Natural killer cell (primary cell): ENCODE measurements at regions not wholly inside any gene's neighbourhood (a gene's known extent, or its start where the extent isn't known, plus 50 kb on each side); places are given as distances from the start of the nearest gene placed in this dataset.

Experiments used
- ATAC-seq, 3 donors: fragments of 150-1000 bp in 2 of 3; fragments of 200-7000 bp in 1 of 3; cut with Tn5 transposase; 1 replicate in 1 of 3; 2 replicates in 2 of 3; pipeline ENCODE4 v1.10.0; 2021; ENCODE audit warnings: mild to moderate bottlenecking in 2 of 3, moderate library complexity in 2 of 3
- DNase-seq, 2 donors: peaks; one replicate each; pipeline versions ENCODE4 v3.0.0 to v3.0.0-alpha.2; 2013 to 2021; ENCODE audit warnings: mixed read lengths in 1 of 2
- H3K27ac ChIP-seq: one replicate; pipeline ENCODE4 v1.5.1; 2013; ENCODE audit warnings: mild to moderate bottlenecking, low read length
- H3K27me3 ChIP-seq: one replicate; pipeline ENCODE4 v1.6.1; 2013; ENCODE audit warnings: low read length; ENCODE audit not compliant: control insufficient read depth, insufficient read depth
- H3K36me3 ChIP-seq: one replicate; pipeline ENCODE4 v1.6.1; 2013; ENCODE audit warnings: low read length; ENCODE audit not compliant: control insufficient read depth, insufficient read depth
- H3K4me1 ChIP-seq: one replicate; pipeline ENCODE4 v1.6.1; 2013; ENCODE audit warnings: low read length; ENCODE audit not compliant: control insufficient read depth, insufficient read depth
- H3K4me3 ChIP-seq: one replicate; pipeline ENCODE4 v1.5.1; 2013; ENCODE audit warnings: low read length
- H3K9me3 ChIP-seq: one replicate; pipeline ENCODE4 v1.6.1; 2013; ENCODE audit warnings: low read length; ENCODE audit not compliant: control insufficient read depth, insufficient read depth
- H3K27ac Mint-ChIP-seq, 2 donors: one replicate each; pipeline ENCODE4 v1.8.0; 2022; ENCODE audit warnings: mild to moderate bottlenecking in 2 of 2, mixed read lengths in 2 of 2, moderate library complexity in 1 of 2
- H3K27me3 Mint-ChIP-seq, 2 donors: one replicate each; pipeline ENCODE4 v1.8.0; 2022; ENCODE audit warnings: low read depth in 2 of 2, mixed read lengths in 2 of 2
- H3K36me3 Mint-ChIP-seq: one replicate; pipeline ENCODE4 v1.8.0; 2022; ENCODE audit warnings: mixed read lengths
- H3K4me1 Mint-ChIP-seq, 2 donors: one replicate each; pipeline ENCODE4 v1.8.0; 2022; ENCODE audit warnings: mixed read lengths in 2 of 2
- H3K4me3 Mint-ChIP-seq: one replicate; pipeline ENCODE4 v1.8.0; 2022; ENCODE audit warnings: mild to moderate bottlenecking, moderate library complexity, mixed read lengths
- H3K9me3 Mint-ChIP-seq, 2 donors: one replicate each; pipeline ENCODE4 v1.8.0; 2022; ENCODE audit warnings: mixed read lengths in 2 of 2
- WGBS: methylation state at CpG from one replicate; pipeline ENCODE4 v1.1.7; 2013; ENCODE audit warnings: missing lambda C conversion rate; ENCODE audit not compliant: insufficient coverage; 5-methylcytosine and 5-hydroxymethylcytosine counted together
- intact Hi-C: fragments of 100-400 bp; cut with micrococcal nuclease; formaldehyde crosslinking; loops from one replicate; pipeline ENCODE4 v1.14.2; 2022
- TF ChIP-seq, protein P1 (sequence below): fragments of 200-600 bp; IDR thresholded peaks from one replicate; pipeline ENCODE4 v1.8.0; 2022; ENCODE audit warnings: antibody characterized with exemption

GRCh38 chr5:57055731-57056130 is 103.8 kb upstream of the MIER3 start:
- peaks cover 6 to 9% of the 10 kb centered on the region in 2 donors for H3K27me3 Mint-ChIP-seq
- TF ChIP-seq, protein P1, sequence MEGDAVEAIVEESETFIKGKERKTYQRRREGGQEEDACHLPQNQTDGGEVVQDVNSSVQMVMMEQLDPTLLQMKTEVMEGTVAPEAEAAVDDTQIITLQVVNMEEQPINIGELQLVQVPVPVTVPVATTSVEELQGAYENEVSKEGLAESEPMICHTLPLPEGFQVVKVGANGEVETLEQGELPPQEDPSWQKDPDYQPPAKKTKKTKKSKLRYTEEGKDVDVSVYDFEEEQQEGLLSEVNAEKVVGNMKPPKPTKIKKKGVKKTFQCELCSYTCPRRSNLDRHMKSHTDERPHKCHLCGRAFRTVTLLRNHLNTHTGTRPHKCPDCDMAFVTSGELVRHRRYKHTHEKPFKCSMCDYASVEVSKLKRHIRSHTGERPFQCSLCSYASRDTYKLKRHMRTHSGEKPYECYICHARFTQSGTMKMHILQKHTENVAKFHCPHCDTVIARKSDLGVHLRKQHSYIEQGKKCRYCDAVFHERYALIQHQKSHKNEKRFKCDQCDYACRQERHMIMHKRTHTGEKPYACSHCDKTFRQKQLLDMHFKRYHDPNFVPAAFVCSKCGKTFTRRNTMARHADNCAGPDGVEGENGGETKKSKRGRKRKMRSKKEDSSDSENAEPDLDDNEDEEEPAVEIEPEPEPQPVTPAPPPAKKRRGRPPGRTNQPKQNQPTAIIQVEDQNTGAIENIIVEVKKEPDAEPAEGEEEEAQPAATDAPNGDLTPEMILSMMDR = no peak
- Histone ChIP-seq H3K27me3 (no peaks in the 10 kb centered on the region), H3K4me3 (no peak overlapping the region), H3K9me3 (no peaks in the 10 kb centered on the region), H3K27ac (no peak overlapping the region), H3K36me3 (no peaks in the 10 kb centered on the region), H3K4me1 (no peaks in the 10 kb centered on the region)
- no peak overlapping the region for H3K27ac Mint-ChIP-seq
- ATAC-seq = no peak
- no CpG with 5 or more reads among the region's 1 CpG for WGBS
- no peaks in the 10 kb centered on the region for H3K9me3 Mint-ChIP-seq
- intact Hi-C loops = no loop called here
- H3K4me1 Mint-ChIP-seq = no peaks in the 10 kb centered on the region
- DNase-seq = no peak
- no peak overlapping the region for H3K4me3 Mint-ChIP-seq
- no peaks in the 10 kb centered on the region for H3K36me3 Mint-ChIP-seq

GRCh38 chr5:57063773-57064172 is 110.1 kb upstream of the GPBP1 start:
- Histone ChIP-seq H3K4me3 (no peak overlapping the region), H3K4me1 (no peaks in the 10 kb centered on the region), H3K9me3 (no peaks in the 10 kb centered on the region), H3K27ac (no peak overlapping the region), H3K36me3 (no peaks in the 10 kb centered on the region), H3K27me3 (no peaks in the 10 kb centered on the region)
- intact Hi-C loops = no loop called here
- 92% methylated on average over 1 of the region's 2 CpGs for WGBS
- Mint-ChIP-seq H3K9me3 (no peaks in the 10 kb centered on the region), H3K4me3 (no peak overlapping the region), H3K27ac (no peak overlapping the region), H3K36me3 (no peaks in the 10 kb centered on the region), H3K27me3 (peaks cover 14 to 32% of the 10 kb centered on the region in 2 donors), H3K4me1 (no peaks in the 10 kb centered on the region)
- DNase-seq = no peak
- ATAC-seq = no peak
- TF ChIP-seq, protein P1 = no peak

DNA sequence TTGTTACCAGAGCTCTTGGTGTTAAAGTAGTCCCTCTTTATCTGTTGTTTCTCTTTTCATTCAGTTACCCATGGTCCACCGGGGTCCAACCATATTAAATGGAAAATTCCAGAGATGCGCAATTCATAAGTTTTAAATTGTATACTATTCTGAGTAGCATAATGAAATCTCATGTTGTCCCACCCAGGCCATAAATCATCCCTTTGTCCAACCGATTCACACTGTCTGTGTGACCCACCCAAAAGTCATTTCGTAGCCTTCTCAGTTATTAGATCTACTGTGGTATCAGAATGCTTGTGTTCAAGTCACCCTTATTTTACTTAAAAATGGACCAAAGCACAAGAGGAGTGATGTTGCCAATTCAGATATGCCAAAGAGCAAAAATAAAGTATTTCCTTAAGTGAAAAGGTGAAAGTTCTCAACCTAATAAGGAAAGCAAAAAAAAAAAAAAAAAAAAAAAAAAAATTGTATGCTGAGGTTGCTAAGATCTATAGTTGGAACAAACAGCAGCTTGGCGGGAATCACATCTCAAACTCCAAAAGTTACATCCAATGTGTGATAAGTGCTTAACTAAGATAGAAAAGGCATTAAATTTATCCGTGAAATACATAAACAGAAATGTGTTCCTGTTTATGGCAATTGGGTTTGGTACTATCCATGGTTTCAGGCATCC is 106.8 kb upstream of the GPBP1 start:
- DNase-seq (no peak), ATAC-seq (no peak)
- peaks cover 5% of the 10 kb centered on the region for H3K9me3 ChIP-seq
- H3K4me3 ChIP-seq = no peak overlapping the region
- TF ChIP-seq, protein P1 = no peak
- Mint-ChIP-seq H3K27me3 (peaks cover 14 to 39% of the 10 kb centered on the region in 2 donors), H3K4me1 (no peaks in the 10 kb centered on the region), H3K4me3 (no peak overlapping the region), H3K9me3 (no peaks in the 10 kb centered on the region), H3K36me3 (no peaks in the 10 kb centered on the region), H3K27ac (no peak overlapping the region)
- H3K4me1 ChIP-seq = no peaks in the 10 kb centered on the region
- H3K36me3 ChIP-seq = no peaks in the 10 kb centered on the region
- no peaks in the 10 kb centered on the region for H3K27me3 ChIP-seq
- no peak overlapping the region for H3K27ac ChIP-seq
- intact Hi-C loops = no loop called here
- WGBS = 89% methylated on average over 3 of the region's 6 CpGs

DNA sequence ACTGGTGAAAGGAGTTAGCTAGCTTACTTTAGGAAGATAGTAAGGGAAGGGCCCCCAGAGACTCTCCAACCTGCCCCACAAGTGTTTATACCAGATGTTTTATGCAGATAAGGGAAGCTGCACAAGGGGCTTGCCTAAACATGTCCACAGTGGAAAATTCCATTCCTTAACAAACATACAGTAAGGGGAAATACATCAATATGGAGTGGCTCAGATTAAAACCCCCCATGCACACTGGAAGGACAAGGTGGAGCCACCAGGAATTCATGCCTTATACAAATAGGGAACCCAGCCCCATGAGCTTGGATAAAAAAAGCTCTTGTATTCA is 106.3 kb upstream of the GPBP1 start:
- DNase-seq = no peak
- TF ChIP-seq, protein P1 = no peak
- Histone ChIP-seq H3K36me3 (no peaks in the 10 kb centered on the region), H3K27ac (no peak overlapping the region), H3K4me1 (no peaks in the 10 kb centered on the region), H3K4me3 (no peak overlapping the region), H3K27me3 (no peaks in the 10 kb centered on the region), H3K9me3 (peaks cover 5% of the 10 kb centered on the region)
- H3K27ac Mint-ChIP-seq = no peak overlapping the region
- no peaks in the 10 kb centered on the region for H3K9me3 Mint-ChIP-seq
- no peak for ATAC-seq
- intact Hi-C loops = no loop called here
- no peak overlapping the region for H3K4me3 Mint-ChIP-seq
- peaks cover 16 to 35% of the 10 kb centered on the region in 2 donors for H3K27me3 Mint-ChIP-seq
- no peaks in the 10 kb centered on the region for H3K4me1 Mint-ChIP-seq
- no peaks in the 10 kb centered on the region for H3K36me3 Mint-ChIP-seq
